HEK293 (cell line): ENCODE measurements at regions not wholly inside any gene's neighbourhood (a gene's known extent, or its start where the extent isn't known, plus 50 kb on each side); places are given as distances from the start of the nearest gene placed in this dataset.

Experiments
- CTCF ChIA-PET: fragments of 350-600 bp; formaldehyde crosslinking; extraction: SDS; loops from one replicate; lab custom pipeline; 2021; ENCODE audit warnings: antibody characterized with exemption; lab: Yijun Ruan, JAX
- POLR2A ChIA-PET: fragments of 300-600 bp; formaldehyde crosslinking; extraction: SDS; loops from one replicate; lab custom pipeline; 2020; ENCODE audit warnings: antibody characterized with exemption, inconsistent platforms; lab: Yijun Ruan, JAX
- H3K27ac ChIP-seq: fragments of 200-500 bp; sonication (Bioruptor generic); 2 replicates; pipeline ENCODE4 v1.5.1; 2014; ENCODE audit warnings: low read depth, low read length, control low read depth, inconsistent platforms; ENCODE audit errors: extremely low read depth
- H3K36me3 ChIP-seq, 2 experiments: fragments of 200-500 bp in 1 of 2; sonication (Bioruptor generic) in 1 of 2; 1 replicate in 1 of 2; 2 replicates in 1 of 2; pipeline ENCODE4 v1.5.1; 2014 to 2017; ENCODE audit warnings: inconsistent platforms in 2 of 2, low read length in 2 of 2; ENCODE audit not compliant: control insufficient read depth in 2 of 2, insufficient read depth in 1 of 2
- H3K4me1 ChIP-seq: fragments of 200-500 bp; sonication (Bioruptor generic); 2 replicates; pipeline ENCODE4 v1.5.1; 2014; ENCODE audit warnings: mild to moderate bottlenecking, low read length, inconsistent platforms; ENCODE audit not compliant: control insufficient read depth, insufficient read depth
- H3K4me3 ChIP-seq: 2 replicates; pipeline ENCODE4 v1.5.1; 2011; ENCODE audit warnings: low read depth, mild to moderate bottlenecking, control low read depth, low read length, moderate library complexity
- H3K9me3 ChIP-seq: fragments of 200-500 bp; sonication (Bioruptor generic); 2 replicates; pipeline ENCODE4 v1.5.1; 2014; ENCODE audit warnings: low read depth, low read length, inconsistent platforms; ENCODE audit not compliant: control insufficient read depth, insufficient read depth
- OSR2 ChIP-seq: fragments of 450-650 bp; formaldehyde crosslinking; IDR thresholded peaks from 2 replicates; pipeline ENCODE4 v1.5.1; 2016; ENCODE audit warnings: missing biosample characterization, missing genetic modification characterization
- PRDM1 ChIP-seq: fragments of 450-650 bp; formaldehyde crosslinking; IDR thresholded peaks from 2 replicates; pipeline ENCODE4; 2016; ENCODE audit warnings: missing biosample characterization, missing genetic modification characterization
- SETDB1 ChIP-seq: IDR thresholded peaks from one replicate; pipeline ENCODE4 v1.6.1; 2017; ENCODE audit warnings: mild to moderate bottlenecking, low read length, moderate library complexity, mixed read lengths; ENCODE audit not compliant: insufficient read length
- TCF7L2 ChIP-seq: IDR thresholded peaks from 2 replicates; pipeline ENCODE4 v1.6.1; 2011; ENCODE audit warnings: low read depth, mild to moderate bottlenecking, inconsistent platforms, low read length, moderate library complexity, borderline replicate concordance
- ZBTB21 ChIP-seq: fragments of 450-650 bp; formaldehyde crosslinking; IDR thresholded peaks from 2 replicates; pipeline ENCODE4 v1.5.1; 2017; ENCODE audit warnings: missing biosample characterization, missing genetic modification characterization
- ZFHX2 ChIP-seq: fragments of 450-650 bp; formaldehyde crosslinking; conservative IDR thresholded peaks from 2 replicates; pipeline ENCODE4 v1.5.1; 2016; ENCODE audit warnings: missing biosample characterization, missing genetic modification characterization
- ZNF140 ChIP-seq: fragments of 450-650 bp; formaldehyde crosslinking; IDR thresholded peaks from 2 replicates; pipeline ENCODE4 v1.5.1; 2016; ENCODE audit warnings: missing biosample characterization, missing genetic modification characterization
- ZNF175 ChIP-seq: fragments of 450-650 bp; formaldehyde crosslinking; IDR thresholded peaks from 2 replicates; pipeline ENCODE4 v1.5.1; 2016; ENCODE audit warnings: missing biosample characterization, missing genetic modification characterization
- ZNF211 ChIP-seq: fragments of 450-650 bp; formaldehyde crosslinking; IDR thresholded peaks from 2 replicates; pipeline ENCODE4 v1.5.1; 2016; ENCODE audit warnings: low read depth, missing biosample characterization, missing genetic modification characterization
- ZNF223 ChIP-seq: fragments of 450-650 bp; formaldehyde crosslinking; IDR thresholded peaks from 2 replicates; pipeline ENCODE4 v1.5.1; 2016; ENCODE audit warnings: missing biosample characterization, missing genetic modification characterization
- ZNF354C ChIP-seq: fragments of 450-650 bp; formaldehyde crosslinking; IDR thresholded peaks from 2 replicates; pipeline ENCODE4 v1.5.1; 2016; ENCODE audit warnings: missing biosample characterization, missing genetic modification characterization, low read depth, borderline replicate concordance
- ZNF362 ChIP-seq: fragments of 450-650 bp; formaldehyde crosslinking; IDR thresholded peaks from 2 replicates; pipeline ENCODE4 v1.5.1; 2016; ENCODE audit warnings: missing biosample characterization, missing genetic modification characterization
- ZNF37A ChIP-seq: fragments of 450-650 bp; IDR thresholded peaks from 2 replicates; pipeline ENCODE4 v1.5.1; 2018; ENCODE audit warnings: missing biosample characterization, missing genetic modification characterization
- ZNF391 ChIP-seq: fragments of 450-650 bp; formaldehyde crosslinking; IDR thresholded peaks from 2 replicates; pipeline ENCODE4 v1.5.1; 2016; ENCODE audit warnings: low read depth, missing biosample characterization, missing genetic modification characterization, borderline replicate concordance
- ZNF394 ChIP-seq: fragments of 450-650 bp; formaldehyde crosslinking; IDR thresholded peaks from 2 replicates; pipeline ENCODE4 v1.5.1; 2016; ENCODE audit warnings: missing biosample characterization, missing genetic modification characterization, mild to moderate bottlenecking, moderate library complexity, borderline replicate concordance
- ZNF558 ChIP-seq: fragments of 450-650 bp; formaldehyde crosslinking; IDR thresholded peaks from 2 replicates; pipeline ENCODE4 v1.5.1; 2016; ENCODE audit warnings: missing biosample characterization, missing genetic modification characterization
- ZNF585B ChIP-seq: fragments of 450-650 bp; formaldehyde crosslinking; IDR thresholded peaks from 2 replicates; pipeline ENCODE4 v1.5.1; 2016; ENCODE audit warnings: missing biosample characterization, missing genetic modification characterization
- ZNF624 ChIP-seq: fragments of 450-650 bp; formaldehyde crosslinking; IDR thresholded peaks from 2 replicates; pipeline ENCODE4 v1.5.1; 2017; ENCODE audit warnings: missing biosample characterization, missing genetic modification characterization
- ZSCAN16 ChIP-seq: fragments of 450-650 bp; formaldehyde crosslinking; IDR thresholded peaks from 2 replicates; pipeline ENCODE4 v1.5.1; 2016; ENCODE audit warnings: missing biosample characterization, missing genetic modification characterization
- ZSCAN30 ChIP-seq: fragments of 450-650 bp; IDR thresholded peaks from 2 replicates; pipeline ENCODE4 v1.5.1; 2018; ENCODE audit warnings: missing biosample characterization, mild to moderate bottlenecking, missing genetic modification characterization, moderate library complexity
- TF ChIP-seq, protein P1 (sequence below): fragments of 450-650 bp; formaldehyde crosslinking; IDR thresholded peaks from 2 replicates; pipeline ENCODE4 v1.5.1; 2016; ENCODE audit warnings: missing biosample characterization, missing genetic modification characterization, low read depth
- TF ChIP-seq, protein P2 (sequence below): fragments of 450-650 bp; formaldehyde crosslinking; IDR thresholded peaks from 2 replicates; pipeline ENCODE4 v1.5.1; 2016; ENCODE audit warnings: missing biosample characterization, missing genetic modification characterization
- TF ChIP-seq, protein P3 (sequence below): fragments of 450-650 bp; formaldehyde crosslinking; IDR thresholded peaks from 2 replicates; pipeline ENCODE4 v1.5.1; 2016; ENCODE audit warnings: missing biosample characterization, missing genetic modification characterization

DNA sequence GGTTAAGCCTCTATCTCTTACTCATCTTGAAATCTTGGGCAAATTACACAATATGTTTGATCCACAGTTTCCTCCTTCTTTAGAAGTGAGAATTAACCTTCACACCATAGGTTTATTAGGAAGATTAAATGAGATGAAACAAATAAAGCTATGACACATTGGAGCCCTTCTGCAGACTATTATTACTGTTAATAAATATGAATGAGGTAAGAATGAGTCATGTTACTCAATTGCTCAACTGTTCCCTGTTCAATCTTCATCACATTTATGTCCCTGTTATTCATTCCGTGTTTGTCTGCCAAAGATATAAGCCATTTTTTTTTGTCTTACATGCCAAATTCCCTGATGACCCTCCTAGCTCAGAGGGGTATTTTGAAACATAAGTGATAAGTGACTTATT is 52.1 kb upstream of the PAPPA start (continued):
- TF ChIP-seq SETDB1: no peak
- TF ChIP-seq ZNF624 (tag by site-specific recombination): no peak
- TF ChIP-seq, protein P1, sequence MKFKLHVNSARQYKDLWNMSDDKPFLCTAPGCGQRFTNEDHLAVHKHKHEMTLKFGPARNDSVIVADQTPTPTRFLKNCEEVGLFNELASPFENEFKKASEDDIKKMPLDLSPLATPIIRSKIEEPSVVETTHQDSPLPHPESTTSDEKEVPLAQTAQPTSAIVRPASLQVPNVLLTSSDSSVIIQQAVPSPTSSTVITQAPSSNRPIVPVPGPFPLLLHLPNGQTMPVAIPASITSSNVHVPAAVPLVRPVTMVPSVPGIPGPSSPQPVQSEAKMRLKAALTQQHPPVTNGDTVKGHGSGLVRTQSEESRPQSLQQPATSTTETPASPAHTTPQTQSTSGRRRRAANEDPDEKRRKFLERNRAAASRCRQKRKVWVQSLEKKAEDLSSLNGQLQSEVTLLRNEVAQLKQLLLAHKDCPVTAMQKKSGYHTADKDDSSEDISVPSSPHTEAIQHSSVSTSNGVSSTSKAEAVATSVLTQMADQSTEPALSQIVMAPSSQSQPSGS: no peak
- TF ChIP-seq TCF7L2: no peak
- TF ChIP-seq ZNF223 (tag by site-specific recombination): no peak
- no peak for TF ChIP-seq ZNF37A (tag by site-specific recombination)
- no peak for TF ChIP-seq ZNF140
- TF ChIP-seq, protein P2, sequence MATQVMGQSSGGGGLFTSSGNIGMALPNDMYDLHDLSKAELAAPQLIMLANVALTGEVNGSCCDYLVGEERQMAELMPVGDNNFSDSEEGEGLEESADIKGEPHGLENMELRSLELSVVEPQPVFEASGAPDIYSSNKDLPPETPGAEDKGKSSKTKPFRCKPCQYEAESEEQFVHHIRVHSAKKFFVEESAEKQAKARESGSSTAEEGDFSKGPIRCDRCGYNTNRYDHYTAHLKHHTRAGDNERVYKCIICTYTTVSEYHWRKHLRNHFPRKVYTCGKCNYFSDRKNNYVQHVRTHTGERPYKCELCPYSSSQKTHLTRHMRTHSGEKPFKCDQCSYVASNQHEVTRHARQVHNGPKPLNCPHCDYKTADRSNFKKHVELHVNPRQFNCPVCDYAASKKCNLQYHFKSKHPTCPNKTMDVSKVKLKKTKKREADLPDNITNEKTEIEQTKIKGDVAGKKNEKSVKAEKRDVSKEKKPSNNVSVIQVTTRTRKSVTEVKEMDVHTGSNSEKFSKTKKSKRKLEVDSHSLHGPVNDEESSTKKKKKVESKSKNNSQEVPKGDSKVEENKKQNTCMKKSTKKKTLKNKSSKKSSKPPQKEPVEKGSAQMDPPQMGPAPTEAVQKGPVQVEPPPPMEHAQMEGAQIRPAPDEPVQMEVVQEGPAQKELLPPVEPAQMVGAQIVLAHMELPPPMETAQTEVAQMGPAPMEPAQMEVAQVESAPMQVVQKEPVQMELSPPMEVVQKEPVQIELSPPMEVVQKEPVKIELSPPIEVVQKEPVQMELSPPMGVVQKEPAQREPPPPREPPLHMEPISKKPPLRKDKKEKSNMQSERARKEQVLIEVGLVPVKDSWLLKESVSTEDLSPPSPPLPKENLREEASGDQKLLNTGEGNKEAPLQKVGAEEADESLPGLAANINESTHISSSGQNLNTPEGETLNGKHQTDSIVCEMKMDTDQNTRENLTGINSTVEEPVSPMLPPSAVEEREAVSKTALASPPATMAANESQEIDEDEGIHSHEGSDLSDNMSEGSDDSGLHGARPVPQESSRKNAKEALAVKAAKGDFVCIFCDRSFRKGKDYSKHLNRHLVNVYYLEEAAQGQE (tag by site-specific recombination): no peak
- TF ChIP-seq OSR2 (tag by site-specific recombination): no peak
- TF ChIP-seq PRDM1 (tag by site-specific recombination): no peak
- TF ChIP-seq ZNF362 (tag by site-specific recombination): no peak
- no peak for TF ChIP-seq ZNF211
- TF ChIP-seq ZNF394: no peak

DNA sequence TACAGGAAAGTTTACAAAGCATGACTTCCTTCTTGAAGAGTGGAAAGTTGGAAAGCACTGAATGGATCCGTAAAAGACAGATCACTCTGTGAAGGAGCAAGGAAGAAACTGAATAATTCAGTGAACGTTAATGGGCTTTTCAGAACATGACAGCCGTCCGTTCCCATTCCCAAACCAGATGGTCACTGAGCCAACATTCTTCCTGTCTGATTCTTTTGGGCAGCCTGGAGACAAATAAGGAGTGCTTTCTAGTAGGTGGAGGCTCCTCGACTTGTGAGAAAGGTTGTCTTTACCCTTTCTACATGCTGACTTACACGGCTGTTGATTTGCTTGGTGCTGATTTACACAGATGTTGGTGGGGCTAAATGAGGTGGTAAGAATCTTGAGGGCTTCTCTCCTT is 51.0 kb upstream of the PAPPA start:
- H3K27ac ChIP-seq: no peak overlapping the region
- H3K36me3 ChIP-seq: no peaks in the 10 kb centered on the region
- H3K4me1 ChIP-seq: no peaks in the 10 kb centered on the region
- no peaks in the 10 kb centered on the region for H3K9me3 ChIP-seq
- POLR2A ChIA-PET: no interaction called here
- CTCF ChIA-PET: interaction anchor here (0.6 to 0.8 kb wide), 2 partner anchors 9 to 10 kb away, joined by 3 read pairs; no protein-coding TSS in a partner anchor
- TF ChIP-seq ZNF585B (no peak), ZNF558 (no peak), ZNF354C (tag by site-specific recombination) (no peak), ZBTB21 (tag by site-specific recombination) (no peak), ZNF362 (tag by site-specific recombination) (no peak), ZFHX2 (tag by site-specific recombination) (no peak), ZNF391 (tag by site-specific recombination) (no peak), ZSCAN16 (no peak), ZSCAN30 (tag by site-specific recombination) (no peak), ZNF175 (no peak)
- TF ChIP-seq, protein P3, sequence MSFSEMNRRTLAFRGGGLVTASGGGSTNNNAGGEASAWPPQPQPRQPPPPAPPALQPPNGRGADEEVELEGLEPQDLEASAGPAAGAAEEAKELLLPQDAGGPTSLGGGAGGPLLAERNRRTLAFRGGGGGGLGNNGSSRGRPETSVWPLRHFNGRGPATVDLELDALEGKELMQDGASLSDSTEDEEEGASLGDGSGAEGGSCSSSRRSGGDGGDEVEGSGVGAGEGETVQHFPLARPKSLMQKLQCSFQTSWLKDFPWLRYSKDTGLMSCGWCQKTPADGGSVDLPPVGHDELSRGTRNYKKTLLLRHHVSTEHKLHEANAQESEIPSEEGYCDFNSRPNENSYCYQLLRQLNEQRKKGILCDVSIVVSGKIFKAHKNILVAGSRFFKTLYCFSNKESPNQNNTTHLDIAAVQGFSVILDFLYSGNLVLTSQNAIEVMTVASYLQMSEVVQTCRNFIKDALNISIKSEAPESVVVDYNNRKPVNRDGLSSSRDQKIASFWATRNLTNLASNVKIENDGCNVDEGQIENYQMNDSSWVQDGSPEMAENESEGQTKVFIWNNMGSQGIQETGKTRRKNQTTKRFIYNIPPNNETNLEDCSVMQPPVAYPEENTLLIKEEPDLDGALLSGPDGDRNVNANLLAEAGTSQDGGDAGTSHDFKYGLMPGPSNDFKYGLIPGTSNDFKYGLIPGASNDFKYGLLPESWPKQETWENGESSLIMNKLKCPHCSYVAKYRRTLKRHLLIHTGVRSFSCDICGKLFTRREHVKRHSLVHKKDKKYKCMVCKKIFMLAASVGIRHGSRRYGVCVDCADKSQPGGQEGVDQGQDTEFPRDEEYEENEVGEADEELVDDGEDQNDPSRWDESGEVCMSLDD (tag by site-specific recombination): no peak
- TF ChIP-seq, protein P1: no peak
- TF ChIP-seq, all 188 proteins: peak for 0
- H3K4me3 ChIP-seq: no peak overlapping the region
